ENCODE measurements at regions not wholly inside any gene's neighbourhood (a gene's known extent, or its start where the extent isn't known, plus 50 kb on each side); places are given as distances from the start of the nearest gene placed in this dataset.

DNA sequence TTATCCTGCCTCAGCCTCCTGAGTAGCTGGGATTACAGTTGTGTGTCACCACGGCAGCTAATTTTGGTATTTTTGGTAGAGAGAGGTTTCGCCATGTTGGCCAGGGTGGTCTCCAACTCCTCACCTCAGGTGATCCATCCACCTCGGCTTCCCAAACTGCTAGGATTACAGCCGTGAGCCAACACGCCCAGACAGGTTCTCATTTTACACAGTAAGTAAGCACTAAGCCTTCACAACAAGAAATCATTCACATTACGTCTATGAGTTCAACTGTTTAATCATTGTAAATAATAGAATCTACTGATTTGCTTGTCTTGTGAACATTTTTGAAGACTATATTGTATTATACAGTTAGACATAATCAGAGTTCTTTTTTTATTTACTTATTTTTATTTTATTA is 131.5 kb upstream of the LRATD1 start:
- TF ChIP-seq, protein P1, sequence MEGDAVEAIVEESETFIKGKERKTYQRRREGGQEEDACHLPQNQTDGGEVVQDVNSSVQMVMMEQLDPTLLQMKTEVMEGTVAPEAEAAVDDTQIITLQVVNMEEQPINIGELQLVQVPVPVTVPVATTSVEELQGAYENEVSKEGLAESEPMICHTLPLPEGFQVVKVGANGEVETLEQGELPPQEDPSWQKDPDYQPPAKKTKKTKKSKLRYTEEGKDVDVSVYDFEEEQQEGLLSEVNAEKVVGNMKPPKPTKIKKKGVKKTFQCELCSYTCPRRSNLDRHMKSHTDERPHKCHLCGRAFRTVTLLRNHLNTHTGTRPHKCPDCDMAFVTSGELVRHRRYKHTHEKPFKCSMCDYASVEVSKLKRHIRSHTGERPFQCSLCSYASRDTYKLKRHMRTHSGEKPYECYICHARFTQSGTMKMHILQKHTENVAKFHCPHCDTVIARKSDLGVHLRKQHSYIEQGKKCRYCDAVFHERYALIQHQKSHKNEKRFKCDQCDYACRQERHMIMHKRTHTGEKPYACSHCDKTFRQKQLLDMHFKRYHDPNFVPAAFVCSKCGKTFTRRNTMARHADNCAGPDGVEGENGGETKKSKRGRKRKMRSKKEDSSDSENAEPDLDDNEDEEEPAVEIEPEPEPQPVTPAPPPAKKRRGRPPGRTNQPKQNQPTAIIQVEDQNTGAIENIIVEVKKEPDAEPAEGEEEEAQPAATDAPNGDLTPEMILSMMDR (conservative IDR thresholded peaks at IDR 0.05): no peak
- TF ChIP-seq ZFX (IDR thresholded peaks at IDR 0.05): no peak

Measured in C4-2B (cell line).